NCI-H2196 (cell line): ENCODE measurements at regions not wholly inside any gene's neighbourhood (a gene's known extent, or its start where the extent isn't known, plus 50 kb on each side); places are given as distances from the start of the nearest gene placed in this dataset.

Experiments used
- DNase-seq: peaks from one replicate; lab custom pipeline; 2025; ENCODE audit not compliant: unreplicated experiment; lab: John Stamatoyannopoulos, UW

DNA sequence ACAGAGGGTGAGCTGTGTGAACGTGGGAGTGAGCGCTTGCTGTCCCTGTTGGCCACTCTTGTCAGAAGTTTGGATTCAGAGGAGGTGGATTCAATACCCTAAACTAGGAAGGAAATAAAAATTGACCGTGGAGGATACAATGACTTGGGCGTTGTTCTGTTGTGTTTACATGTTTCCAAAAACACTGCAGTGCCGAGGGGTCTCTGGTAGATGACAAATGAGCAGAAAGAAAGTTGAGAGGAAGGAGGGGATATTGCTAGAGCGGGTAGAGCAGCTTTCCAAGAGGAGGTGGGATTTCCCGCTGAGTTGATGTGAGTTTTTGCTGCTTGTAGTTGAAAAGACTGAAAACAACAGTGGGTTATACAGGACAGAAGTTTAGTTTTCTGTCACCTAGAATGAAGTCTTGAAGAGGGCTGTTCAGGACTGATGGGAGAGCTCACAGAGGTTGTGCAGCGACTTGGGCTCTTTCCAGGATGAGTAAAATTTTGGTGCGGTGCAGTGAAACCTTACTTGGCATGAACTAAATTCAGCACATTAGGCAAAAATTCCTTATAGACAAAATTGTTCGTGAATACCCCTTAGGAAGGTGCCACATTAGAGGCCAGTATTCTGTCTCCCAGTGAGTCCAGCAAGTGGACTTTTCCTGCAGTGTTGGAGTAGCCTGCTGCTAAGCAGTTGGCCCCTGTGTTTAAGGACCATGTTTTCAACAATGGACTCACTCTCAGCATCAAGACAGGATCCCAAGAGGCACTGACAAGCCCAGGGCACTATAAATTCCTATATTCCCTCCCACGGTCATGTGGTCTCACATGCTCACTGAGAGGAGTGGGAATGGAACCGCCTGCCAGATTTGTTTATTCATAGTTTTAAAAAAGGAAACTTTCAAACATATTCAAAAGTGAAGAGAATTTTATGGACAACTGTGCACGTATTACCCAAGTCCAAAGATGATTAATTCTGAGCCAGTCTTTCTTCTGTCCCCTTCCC is 435.0 kb upstream of the C2CD4B start:
- no peak for DNase-seq

DNA sequence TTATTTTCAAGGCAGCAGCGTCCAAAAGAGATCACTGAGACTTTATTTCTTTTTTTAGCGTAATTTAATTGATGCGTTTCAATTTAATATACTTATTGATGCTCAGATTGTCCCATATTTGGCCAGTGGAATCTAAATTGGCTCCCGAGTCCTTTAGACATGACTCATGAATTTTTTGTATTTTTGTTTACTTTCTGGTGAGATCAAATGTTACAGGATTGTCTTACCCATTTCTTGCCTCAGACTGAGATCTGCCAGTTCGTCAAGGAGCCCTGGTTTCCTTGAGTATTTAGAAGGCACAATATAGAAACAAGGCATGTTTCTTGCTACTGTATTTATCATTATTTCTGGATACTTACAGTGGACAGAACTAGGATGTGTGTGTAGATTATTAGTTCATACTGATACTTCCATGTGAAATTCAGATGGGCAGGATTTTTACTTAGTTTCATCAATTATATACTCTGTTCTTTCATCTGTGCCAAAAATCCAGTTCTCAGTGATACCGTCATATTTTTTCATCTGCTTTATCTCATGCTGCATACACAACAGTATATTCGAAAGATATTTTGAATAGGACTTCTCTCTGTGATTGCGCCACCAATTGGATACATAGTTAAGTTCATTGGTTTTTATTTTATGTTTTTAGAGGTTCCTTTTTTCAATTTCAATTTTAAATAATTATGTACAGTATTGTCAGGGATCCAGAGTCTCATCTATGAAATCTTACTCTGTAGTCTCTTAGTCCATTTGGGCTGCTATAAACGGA is 436.9 kb upstream of the C2CD4B start:
- DNase-seq: no peak

DNA sequence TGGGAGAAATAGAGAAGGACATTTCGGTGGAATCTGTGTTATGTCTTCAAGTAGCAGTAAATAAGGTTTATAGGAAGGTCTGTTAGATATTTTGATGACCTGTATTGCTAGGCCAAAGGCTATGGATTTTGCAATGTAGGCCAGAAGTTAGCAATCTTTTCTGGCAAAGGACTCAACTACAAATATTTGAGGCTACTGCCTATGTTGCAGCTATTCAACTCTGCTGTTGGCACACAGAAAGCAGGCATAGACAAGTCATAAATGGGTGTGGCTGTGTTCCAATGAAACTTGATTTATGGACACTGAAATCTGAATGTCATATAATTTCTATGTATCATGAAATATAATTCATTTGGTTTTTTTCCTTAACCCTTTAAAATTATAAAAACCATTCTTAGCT is 438.7 kb upstream of the C2CD4B start:
- DNase-seq: no peak

DNA sequence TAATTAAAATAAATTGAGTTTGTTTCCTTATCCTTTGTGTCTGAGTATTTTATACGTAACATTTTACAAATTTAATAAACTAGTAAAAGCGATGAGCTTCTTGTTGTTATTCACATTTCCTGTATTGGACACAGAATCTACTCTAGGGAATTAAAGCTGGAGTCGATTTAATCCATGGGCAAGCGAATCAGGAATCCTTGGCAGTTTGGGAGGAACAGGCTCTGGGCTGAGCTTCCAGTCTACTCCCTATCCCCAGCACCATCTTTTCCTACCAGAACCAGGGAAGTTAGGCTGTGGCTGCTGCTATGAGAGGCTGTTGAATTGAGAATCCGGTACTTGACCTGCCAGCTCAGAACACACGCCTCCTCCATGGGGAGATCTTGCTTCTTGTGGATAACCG is 437.3 kb upstream of the TPM1 start:
- no peak for DNase-seq

DNA sequence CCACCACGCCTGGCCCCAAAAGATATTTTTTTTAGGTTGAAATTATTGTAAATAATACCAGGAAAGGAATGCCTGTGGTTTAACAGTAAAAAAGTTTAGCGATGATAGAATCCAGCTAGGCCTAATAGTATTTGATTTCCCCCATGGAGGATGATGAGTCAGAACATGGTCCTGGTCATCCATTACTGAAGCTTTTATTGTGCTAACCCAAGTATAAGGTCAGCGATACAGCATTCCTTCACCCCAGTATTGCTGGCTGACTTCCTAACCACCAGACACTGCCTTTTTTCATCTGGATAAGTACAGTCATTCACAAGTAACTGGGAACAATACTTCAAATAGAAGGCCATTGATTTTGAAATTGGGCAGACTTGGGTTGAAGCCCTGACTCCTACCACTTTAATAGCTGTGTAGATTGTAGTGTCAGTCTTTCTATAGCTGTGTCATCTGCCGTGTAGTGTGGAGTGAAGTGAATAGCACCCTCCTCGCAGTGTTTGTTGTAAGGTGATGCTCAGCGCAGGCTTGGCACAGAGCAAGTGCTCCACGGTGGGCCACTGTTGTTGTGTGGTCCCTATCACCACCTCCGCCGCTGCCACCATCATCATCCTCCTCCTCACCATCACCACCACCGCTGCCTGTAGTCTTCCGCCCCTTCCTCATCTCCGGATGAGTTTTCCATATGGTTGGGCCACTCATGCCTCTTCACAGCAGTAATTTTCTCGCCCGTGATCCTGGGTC is 436.0 kb upstream of the TPM1 start:
- no peak for DNase-seq

DNA sequence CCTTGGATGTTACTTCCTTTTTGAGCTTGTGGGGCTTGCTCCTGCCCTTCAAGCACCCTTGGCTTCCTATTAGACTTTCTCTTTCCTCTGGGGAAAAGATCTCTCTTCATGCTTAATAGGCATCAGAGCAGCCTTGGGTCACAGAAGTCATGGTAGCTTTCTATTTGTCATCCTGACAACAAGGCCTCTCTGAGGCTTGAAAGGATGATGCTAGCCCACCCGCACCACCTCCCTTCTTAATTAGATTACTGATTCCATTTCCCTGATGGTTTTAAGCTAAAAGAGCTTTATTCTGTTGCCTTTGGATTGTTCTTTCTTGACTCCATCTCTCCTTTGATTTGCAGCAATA is 435.5 kb upstream of the TPM1 start:
- no peak for DNase-seq

DNA sequence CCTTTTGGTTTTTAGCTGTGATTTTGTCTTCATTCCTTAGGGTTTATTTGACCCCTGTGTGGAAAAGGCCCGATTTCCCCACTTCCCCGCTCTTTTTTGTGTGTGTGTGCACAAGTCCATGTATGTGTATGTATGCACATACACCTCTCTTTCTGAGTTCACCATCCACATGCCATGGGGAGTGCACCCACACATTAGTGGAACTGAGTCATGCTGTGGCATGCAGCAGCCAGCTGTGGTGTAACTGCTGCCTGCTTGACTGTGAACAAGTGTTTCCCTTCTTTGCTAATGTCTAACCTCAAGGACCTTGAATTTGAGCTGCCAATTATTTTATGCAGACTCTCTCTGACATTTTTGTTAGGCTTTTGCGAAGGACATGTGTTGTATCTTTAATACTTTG is 434.9 kb upstream of the TPM1 start:
- DNase-seq: no peak

DNA sequence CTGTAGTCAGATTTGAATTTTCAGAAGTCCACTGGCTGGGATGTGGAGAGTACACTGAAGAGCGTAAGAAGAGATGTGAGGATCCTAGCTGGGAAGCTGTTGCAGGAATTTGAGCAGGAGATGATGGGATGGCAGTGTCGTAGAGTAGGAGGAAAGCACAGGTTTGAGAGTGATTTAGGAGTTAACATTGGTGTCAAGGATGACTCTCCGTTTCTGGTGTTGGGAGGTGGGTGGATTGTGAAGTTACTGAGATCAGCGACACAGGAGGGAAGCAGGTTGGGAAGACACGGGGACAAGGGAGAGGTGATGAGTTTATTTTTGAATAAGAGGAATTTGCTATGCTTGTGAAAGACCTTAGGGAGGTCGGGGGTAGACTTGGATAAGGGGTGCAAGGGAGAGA is 434.2 kb upstream of the TPM1 start:
- DNase-seq: no peak

DNA sequence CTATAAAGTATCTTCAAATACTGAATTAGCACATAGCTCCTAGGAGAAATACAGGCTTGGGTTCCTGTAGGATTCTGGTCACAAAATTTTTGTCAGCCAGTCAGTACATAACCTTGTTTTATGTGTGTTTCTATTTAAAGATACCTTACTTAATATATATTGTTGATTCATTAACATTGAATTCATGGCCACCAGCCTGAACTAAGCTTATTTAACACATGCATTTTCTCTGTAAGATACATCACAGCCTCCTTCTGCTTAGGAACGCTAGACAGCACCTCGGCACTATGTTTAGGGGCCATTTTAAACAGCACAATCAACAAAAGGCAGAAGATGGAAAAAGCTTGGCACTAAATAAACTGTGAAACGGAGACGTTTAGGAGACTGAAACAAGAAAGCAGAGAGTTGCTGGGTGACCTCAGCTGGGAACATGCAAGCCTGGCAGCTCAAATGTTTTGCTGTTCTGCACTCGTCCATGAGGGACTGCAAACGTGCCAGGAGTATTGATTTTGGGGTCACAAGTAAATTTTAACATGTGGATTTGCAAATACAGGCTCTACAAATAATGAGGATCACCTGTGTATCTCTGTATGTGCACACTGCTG is 432.2 kb upstream of the TPM1 start:
- no peak for DNase-seq

DNA sequence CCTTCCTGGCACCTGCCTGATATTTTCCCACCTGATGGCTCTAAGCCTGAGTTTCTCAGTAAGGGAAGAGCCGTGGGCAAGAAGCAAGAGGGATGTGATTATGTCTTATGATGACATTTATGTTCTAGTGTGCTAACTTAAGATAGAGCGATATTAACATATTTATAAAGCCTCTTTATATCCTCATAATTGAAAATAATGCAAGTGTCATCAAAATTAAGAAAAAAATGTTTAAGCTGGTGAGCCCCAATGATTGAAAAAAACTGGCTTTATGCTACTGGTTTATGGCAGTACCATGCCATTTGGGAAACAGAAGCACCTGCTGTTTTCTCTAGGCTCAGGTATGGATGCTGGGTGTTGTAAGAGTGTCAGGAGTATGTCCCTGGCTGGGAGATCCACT is 431.5 kb upstream of the TPM1 start:
- DNase-seq: no peak

DNA sequence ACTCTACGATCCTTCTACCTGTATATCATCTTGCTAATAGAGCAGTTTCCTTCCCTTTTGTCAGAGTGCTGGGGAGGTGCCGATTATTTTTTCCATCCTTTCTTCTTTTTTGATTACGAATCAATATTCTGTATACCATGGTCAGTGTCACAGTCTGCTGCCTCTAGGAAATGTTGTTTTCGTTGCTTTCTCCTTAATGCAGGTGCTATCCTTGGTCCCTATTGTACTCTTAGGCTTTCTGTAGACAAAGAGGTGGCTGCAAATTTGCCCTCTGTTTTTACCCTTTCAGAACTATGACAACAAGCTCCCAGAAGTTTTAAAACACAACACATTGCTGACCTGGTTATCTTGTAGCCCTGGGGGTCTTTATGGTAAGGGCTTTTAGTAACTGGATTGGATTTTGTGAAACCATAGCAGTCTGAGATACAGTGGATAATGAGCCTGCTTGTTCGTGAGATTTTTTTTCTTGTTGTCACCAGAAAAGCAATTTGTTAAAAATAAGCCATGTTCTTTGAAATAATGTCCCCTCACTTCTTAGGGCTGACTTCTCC is 430.3 kb upstream of the TPM1 start:
- DNase-seq: no peak

DNA sequence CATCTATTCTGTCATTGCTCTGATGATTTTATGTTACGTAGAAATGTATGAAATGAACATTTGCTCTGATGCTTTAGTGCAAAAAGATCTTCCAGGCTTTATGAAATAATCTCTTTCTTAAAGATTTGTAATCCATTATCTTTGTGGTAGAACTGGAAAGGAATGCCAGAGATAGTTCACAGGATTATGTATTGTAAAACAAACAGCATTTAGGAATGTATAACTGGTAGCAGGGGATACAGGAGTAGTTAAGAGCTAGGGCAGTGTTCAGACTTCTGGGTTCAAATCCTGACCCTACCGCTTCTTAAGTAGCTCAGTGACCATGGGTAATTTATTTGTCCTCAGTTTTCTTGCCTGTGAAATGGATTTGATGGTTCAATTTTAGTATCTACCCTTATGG is 429.8 kb upstream of the TPM1 start:
- no peak for DNase-seq

DNA sequence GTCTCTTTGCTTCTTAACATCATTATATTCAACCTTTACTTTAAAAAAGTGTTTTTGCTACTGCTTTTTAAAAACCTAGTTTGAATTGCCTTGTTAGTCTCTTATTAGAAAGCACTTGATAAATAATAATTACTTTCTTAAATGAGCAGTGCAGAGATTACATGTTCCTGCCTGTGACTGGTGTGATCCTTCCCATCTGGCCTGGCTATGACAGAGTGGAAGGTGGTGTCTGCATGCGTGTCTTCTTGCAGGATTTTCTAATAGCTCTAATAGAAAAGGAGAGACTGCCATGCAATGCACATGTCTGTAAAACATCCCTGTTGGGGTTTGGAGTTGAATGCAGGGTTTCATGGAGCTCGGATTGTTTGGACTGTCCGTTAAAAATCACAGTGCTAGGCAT is 425.8 kb upstream of the TPM1 start:
- DNase-seq: no peak

DNA sequence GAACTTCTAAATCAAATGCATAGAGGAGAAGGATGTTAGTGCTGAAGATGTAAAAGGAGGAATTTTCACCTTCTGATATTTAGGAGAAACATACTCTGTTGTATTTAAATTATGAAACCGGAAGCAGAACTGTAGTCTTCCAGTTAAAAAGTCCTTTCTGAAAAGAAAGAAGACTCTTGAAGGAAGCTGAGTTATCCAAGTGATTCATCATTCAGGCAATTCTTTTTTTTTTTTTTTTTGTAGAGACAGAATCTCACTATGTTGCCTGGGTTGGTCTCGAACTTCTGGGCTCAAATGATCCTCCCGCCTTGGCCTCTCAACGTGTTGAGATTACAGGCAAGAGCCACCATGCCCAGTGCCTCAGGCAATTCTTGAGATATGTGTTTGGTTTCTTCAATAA is 424.8 kb upstream of the TPM1 start:
- no peak for DNase-seq

DNA sequence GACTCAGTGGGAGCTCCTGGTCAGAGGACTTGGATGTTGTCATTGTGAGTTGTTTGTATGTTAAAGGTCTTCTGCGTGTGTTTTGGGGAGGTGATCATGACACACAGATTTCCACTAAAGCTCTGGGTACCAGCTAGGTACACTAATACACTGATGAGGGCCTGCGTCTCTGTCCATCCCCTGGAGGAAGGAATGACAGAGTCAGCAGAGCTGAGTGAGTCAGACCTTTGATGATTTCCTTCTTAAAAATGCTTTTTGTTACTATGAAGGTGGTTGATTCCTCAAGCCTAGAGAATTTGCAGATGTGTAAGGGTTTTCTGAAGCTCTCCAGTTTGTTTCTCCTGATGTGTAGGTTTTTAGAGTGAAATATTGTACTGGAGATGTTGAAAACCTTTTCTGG is 424.1 kb upstream of the TPM1 start:
- DNase-seq: no peak

DNA sequence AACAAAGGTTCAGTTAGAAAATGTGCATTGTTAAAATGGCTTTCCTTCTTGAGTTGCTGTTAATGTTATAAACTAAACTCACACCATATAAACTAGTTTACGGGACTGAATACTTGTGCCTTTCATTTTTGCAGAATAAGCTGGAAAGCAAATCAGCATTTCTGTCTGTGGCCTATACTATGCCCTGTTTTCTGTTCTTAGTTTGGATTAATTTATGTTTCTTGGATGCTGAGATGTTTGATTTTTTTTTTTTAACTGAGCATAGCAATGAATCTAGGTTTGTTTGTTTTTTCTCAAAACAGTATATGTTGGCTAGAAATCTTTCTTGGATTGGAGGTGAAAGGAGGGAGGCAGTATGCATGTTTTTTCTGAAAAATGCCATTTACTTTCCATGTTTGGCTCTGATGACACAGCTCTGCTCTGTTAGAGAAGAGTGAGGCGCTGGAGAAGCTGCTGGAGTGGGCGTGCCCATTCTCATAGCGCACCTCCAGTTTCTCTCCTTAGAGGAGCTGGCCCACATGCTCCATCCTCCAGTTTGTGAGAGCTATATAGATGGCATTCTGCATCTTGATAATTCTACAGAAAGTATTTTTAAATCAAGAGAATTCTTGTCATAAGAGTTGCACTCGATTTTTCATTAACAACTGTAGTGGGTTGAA is 423.6 kb upstream of the TPM1 start:
- no peak for DNase-seq

DNA sequence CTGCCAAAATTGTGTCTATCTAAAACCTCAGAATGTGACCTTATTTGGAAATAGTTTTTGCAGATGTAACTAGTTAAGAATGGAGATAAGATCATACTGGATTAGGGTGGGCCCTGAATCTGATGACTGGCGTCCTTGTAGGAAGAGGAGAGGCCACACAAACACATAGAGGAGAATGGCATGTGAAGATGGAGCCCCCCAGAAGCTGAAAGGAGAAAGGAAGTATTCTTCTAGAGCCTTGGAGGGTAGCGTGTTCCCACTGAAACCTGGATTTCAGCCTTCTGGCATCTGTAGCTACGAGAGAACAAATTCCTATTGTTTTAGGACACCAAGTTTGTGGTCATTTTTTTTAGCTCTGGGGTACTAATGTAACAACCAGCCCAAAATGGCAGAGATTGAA is 423.0 kb upstream of the TPM1 start:
- DNase-seq: no peak

DNA sequence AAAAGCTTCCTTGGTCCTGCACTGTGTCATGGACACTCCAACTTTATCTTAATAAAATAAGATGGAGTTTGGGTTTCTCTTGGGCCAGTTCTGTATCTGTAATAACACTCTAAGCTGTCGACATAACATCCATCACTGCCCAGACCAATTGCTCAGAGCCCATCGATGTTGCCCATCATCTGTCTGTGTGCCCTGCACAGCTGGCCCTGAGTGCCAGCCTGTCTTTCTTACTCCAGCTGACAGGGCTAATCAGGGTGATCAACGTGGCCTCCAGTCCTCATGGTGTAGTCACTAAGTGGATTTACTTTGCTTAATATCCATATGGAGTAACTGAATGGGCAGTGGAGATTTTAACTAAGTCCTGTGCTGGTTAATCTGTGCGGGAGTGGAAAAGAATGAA is 419.8 kb upstream of the TPM1 start:
- no peak for DNase-seq

DNA sequence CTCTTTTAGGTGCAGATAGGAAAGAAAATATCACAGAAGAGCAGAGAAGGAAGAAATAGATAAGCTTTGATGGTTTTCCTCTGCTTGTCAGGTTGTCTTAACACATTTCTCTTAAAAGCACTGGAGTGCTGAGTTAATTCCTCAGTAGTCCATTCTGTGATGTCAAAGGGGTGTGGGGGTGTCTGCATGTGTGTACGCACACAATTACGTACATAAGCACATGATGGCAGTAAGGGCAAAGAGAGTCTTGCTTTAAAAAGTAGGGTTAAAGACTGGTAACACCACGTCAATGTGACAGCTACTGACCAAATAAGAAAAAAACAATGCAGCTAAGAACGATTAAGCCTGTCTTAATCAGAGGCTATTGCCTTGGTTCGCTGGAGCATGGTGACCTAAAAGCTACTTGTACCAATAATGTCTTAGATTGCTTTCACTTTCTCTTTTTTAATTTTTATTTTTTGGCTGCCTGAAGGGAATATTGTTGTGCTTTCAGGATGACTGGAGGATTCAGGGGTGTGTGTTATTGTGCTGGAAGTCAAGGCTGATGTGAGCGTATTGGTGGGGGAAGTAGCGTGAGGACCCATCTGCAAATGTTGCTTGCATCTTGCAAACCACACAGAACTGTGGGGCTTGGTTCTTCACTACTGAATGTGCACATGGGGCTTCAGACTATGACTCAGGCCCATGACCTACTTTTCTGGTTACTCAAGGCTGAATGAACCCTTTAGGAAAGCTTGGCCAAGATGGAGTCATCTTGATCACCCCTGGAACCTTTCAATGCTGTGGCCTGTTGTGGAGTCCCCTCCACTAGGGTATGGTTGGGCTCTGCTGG is 417.8 kb upstream of the TPM1 start:
- no peak for DNase-seq
